ENCODE measurements at regions not wholly inside any gene's neighbourhood (a gene's known extent, or its start where the extent isn't known, plus 50 kb on each side); places are given as distances from the start of the nearest gene placed in this dataset.

DNA sequence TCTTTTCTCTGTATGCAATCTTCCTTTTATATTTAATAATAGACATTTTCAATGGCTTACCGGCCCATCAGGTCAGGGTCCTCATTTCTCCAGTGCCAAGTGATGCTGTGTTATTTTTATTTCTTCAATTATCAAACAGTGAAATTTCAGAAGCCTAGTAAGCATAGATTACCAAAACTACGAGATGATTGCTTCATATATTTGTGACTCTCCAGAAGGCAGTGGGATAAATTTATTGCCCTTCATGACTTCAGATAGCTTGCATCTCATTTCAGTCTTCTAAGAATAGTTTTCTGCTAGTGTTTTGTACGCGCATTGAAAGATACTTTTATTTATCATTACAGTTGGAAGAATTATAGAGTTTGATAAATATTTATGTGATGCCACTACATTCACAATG is 139.6 kb downstream of the FAT3 start:
- Mint-ChIP-seq H3K4me1 (ENCODE audit: low read depth) (no peaks in the 10 kb centered on the region), H3K9me3 (no peaks in the 10 kb centered on the region), H3K27me3 (ENCODE audit: low read depth) (no peaks in the 10 kb centered on the region), H3K27ac (no peak overlapping the region), H3K36me3 (ENCODE audit: low read depth) (no peaks in the 10 kb centered on the region), H3K4me3 (ENCODE audit: low read depth) (no peak overlapping the region)
- intact Hi-C loops (cut with micrococcal nuclease) = no loop called here
- DNase-seq (ENCODE audit: low spot score) = no peak

DNA sequence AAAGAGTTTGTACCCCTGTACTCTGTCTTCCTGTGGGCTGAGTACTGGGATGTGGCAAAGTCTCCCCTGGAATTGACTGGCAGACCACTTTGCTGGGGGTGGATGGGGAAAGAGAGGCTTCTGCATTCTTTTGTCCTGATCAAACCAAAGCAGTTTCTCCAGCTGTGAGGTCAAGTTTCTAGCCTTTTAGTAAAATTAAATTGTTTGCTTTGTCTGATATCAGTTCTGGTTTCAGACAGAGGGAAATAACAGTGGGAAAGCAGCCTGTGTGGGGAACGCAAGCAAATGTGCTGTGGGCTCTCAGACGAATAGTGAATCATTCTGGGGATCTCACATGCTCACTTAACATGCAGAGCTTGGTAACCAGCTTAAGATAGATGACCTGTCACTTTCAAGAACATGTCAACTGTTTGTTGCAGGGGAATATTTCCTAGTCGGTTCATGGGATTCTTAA is 151.6 kb downstream of the FAT3 start:
- Mint-ChIP-seq H3K27ac (no peak overlapping the region), H3K27me3 (ENCODE audit: low read depth) (no peaks in the 10 kb centered on the region), H3K4me1 (ENCODE audit: low read depth) (no peaks in the 10 kb centered on the region), H3K36me3 (ENCODE audit: low read depth) (no peaks in the 10 kb centered on the region), H3K4me3 (ENCODE audit: low read depth) (no peak overlapping the region), H3K9me3 (no peaks in the 10 kb centered on the region)
- intact Hi-C loops (cut with micrococcal nuclease) = no loop called here
- no peak for DNase-seq (ENCODE audit: low spot score)

DNA sequence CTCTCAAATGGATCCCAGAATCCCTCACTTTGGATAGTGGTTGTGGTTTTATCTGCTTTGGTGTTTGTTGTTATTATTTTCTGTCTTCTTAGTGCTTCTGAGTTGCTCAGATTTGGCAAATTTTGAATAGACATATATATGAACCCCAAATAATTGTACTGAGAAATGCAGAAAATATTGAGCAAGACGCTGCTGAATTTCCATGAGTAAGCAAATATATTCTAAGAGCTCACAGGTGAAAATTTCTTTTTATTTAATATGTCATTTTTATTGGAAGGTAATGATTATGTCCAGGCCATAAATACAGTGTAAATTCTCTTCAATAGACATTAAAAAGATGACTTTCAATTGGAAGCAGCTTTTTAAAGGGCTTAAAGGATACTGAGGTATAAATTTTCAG is 152.1 kb downstream of the FAT3 start:
- Mint-ChIP-seq H3K36me3 (ENCODE audit: low read depth) (no peaks in the 10 kb centered on the region), H3K4me1 (ENCODE audit: low read depth) (no peaks in the 10 kb centered on the region), H3K27me3 (ENCODE audit: low read depth) (no peaks in the 10 kb centered on the region), H3K4me3 (ENCODE audit: low read depth) (no peak overlapping the region), H3K9me3 (no peaks in the 10 kb centered on the region), H3K27ac (no peak overlapping the region)
- no peak for DNase-seq (ENCODE audit: low spot score)
- intact Hi-C loops (cut with micrococcal nuclease) = no loop called here

DNA sequence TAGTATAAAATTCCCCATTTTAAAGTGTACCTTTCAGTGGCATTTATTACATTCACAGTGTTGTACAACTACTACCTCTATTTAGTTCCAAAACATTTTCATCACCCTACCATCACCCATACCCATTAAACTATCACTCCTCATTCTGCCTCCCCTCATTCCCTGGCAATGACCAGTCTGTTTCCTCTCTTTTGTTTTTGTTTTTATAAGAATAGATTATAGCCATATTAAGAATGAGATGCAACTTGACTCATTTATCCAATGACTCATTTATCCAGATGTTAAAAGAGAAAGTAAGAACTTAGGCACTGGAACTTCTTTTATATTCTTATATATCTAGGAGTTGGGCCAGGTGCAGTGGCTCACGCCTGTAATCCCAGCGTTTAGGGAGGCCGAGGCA is 156.3 kb downstream of the FAT3 start:
- Mint-ChIP-seq H3K9me3 (no peaks in the 10 kb centered on the region), H3K4me1 (ENCODE audit: low read depth) (no peaks in the 10 kb centered on the region), H3K27me3 (ENCODE audit: low read depth) (no peaks in the 10 kb centered on the region), H3K27ac (no peak overlapping the region), H3K4me3 (ENCODE audit: low read depth) (no peak overlapping the region), H3K36me3 (ENCODE audit: low read depth) (no peaks in the 10 kb centered on the region)
- intact Hi-C loops (cut with micrococcal nuclease) = no loop called here
- DNase-seq (ENCODE audit: low spot score) = no peak

DNA sequence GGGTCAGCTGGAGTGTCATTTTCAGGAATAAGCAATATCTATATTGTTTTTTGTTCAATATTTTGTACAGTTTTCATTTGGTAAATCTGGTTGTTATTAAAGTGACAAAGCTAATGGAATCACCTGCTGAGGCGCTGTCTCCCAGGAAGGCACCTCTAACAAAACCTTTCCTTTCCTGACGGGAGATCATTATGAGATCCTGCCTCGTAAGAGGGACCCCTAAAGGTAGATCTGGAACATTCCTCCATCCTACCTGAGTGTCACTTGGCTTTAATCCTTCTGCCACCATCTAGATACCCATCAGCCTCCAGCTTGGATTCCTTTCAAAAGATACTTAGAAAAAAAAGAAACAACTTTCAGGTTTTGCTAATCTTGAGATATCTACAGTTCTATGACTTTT is 157.7 kb downstream of the FAT3 start:
- intact Hi-C loops (cut with micrococcal nuclease) = no loop called here
- Mint-ChIP-seq H3K27me3 (ENCODE audit: low read depth) (no peaks in the 10 kb centered on the region), H3K4me1 (ENCODE audit: low read depth) (no peaks in the 10 kb centered on the region), H3K4me3 (ENCODE audit: low read depth) (no peak overlapping the region), H3K36me3 (ENCODE audit: low read depth) (no peaks in the 10 kb centered on the region), H3K9me3 (no peaks in the 10 kb centered on the region), H3K27ac (no peak overlapping the region)
- DNase-seq (ENCODE audit: low spot score) = no peak

DNA sequence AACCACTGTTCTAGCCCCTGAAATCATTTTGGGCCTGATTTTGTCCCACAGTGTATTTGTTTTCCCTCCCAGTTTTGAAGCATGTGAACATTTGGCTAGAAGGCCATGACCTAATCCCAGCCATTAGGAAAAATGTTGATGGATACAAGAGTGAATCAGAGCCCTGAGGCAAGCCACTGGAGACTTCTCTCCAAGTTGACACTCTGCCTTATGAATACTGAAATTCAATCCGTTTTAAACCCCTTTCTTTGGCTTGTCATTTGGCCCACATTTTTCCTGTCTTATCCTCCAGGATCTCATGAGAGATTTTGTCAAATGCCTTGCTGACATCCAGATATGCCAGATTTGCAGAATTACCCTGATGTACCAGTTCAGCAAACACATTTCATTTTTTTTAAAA is 158.8 kb downstream of the FAT3 start:
- H3K4me3 Mint-ChIP-seq (ENCODE audit: low read depth) = no peak overlapping the region
- no peaks in the 10 kb centered on the region for H3K27me3 Mint-ChIP-seq (ENCODE audit: low read depth)
- intact Hi-C loops (cut with micrococcal nuclease) = no loop called here
- no peaks in the 10 kb centered on the region for H3K9me3 Mint-ChIP-seq
- no peaks in the 10 kb centered on the region for H3K36me3 Mint-ChIP-seq (ENCODE audit: low read depth)
- H3K4me1 Mint-ChIP-seq (ENCODE audit: low read depth) = no peaks in the 10 kb centered on the region
- DNase-seq (ENCODE audit: low spot score) = no peak
- no peak overlapping the region for H3K27ac Mint-ChIP-seq

DNA sequence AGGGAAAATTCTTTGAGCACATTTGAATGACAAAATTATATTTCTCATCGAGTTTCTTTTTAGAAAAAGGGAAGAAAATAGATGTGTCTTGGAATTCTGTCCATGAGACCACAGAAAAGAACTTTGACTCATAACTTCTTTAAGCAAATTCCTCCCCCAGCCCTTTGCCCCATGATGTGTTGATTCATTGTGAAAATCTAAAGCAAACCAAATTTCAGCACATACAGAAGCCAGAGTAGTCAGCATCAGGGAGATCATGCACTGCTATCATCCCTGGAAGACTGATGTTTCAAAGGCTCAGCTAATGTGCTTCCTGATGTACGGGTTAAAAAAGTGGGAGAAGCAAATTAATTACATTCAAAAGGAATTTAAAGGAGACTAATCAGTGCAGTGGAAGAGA is 159.7 kb downstream of the FAT3 start:
- no peak for DNase-seq (ENCODE audit: low spot score)
- intact Hi-C loops (cut with micrococcal nuclease) = no loop called here
- Mint-ChIP-seq H3K27me3 (ENCODE audit: low read depth) (no peaks in the 10 kb centered on the region), H3K4me3 (ENCODE audit: low read depth) (no peak overlapping the region), H3K4me1 (ENCODE audit: low read depth) (no peaks in the 10 kb centered on the region), H3K36me3 (ENCODE audit: low read depth) (no peaks in the 10 kb centered on the region), H3K9me3 (no peaks in the 10 kb centered on the region), H3K27ac (no peak overlapping the region)

DNA sequence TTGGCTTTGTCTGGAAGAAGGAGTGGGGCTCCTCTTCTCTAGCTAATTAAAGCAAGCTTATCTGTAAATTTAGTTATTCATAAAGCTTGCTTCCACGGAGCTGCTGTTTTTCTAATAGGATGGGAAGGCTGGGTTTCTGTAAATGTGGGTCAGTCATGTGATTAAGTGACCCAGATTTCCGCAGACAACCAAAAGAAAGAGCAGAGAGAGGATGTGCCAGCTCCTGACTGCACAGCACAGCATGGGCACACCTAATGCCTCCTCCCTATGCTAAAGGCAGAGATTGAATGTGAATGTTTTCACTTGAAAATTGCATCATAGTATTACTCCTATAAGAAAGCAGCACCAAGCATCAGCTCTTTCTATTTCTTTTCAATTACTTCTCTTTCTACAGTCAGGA is 160.2 kb downstream of the FAT3 start:
- no peaks in the 10 kb centered on the region for H3K9me3 Mint-ChIP-seq
- H3K27me3 Mint-ChIP-seq (ENCODE audit: low read depth) = no peaks in the 10 kb centered on the region
- H3K4me1 Mint-ChIP-seq (ENCODE audit: low read depth) = no peaks in the 10 kb centered on the region
- no peak overlapping the region for H3K27ac Mint-ChIP-seq
- DNase-seq (ENCODE audit: low spot score) = no peak
- intact Hi-C loops (cut with micrococcal nuclease) = no loop called here
- H3K36me3 Mint-ChIP-seq (ENCODE audit: low read depth) = no peaks in the 10 kb centered on the region
- no peak overlapping the region for H3K4me3 Mint-ChIP-seq (ENCODE audit: low read depth)

DNA sequence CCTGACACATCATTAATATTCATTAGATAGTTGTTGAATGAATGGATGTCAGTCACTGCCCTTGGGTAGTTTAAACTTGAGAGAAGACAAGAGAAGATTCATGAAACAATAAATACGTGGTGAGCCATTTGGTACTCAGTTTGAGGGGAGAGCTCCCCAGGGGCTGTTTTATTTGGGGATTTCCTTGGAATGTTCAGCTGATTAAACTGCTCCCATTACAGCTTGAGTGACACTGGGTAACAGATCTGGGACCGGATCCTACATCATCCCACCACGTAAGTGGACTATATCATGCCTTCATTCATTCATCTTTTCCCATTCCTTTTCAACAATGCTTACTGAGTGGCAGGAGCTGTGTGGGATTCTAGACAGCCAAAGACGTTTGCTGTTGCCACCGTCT is 162.0 kb downstream of the FAT3 start:
- H3K4me1 Mint-ChIP-seq (ENCODE audit: low read depth) = no peaks in the 10 kb centered on the region
- DNase-seq (ENCODE audit: low spot score) = no peak
- no peaks in the 10 kb centered on the region for H3K27me3 Mint-ChIP-seq (ENCODE audit: low read depth)
- no peaks in the 10 kb centered on the region for H3K9me3 Mint-ChIP-seq
- H3K36me3 Mint-ChIP-seq (ENCODE audit: low read depth) = no peaks in the 10 kb centered on the region
- intact Hi-C loops (cut with micrococcal nuclease) = no loop called here
- no peak overlapping the region for H3K27ac Mint-ChIP-seq
- H3K4me3 Mint-ChIP-seq (ENCODE audit: low read depth) = no peak overlapping the region

DNA sequence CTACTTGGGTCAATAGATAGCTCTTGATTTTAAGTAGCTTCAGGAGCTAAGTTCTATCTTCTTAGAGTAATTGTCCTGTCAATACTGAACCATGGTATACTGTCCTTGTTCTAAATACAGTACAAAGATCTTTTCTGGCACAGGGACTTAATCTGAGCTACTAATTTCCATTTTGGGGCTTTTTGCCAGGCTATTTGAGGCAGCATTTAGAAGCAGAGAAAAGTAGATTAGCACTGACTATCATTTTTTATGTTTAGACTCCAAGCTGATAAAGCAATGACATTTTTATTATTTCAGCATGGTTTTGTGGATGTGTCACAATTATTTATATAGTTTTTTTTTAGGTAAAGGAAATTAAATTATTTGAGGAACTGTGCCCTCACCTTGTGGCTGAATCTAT is 163.2 kb downstream of the FAT3 start:
- Mint-ChIP-seq H3K9me3 (no peaks in the 10 kb centered on the region), H3K4me3 (ENCODE audit: low read depth) (no peak overlapping the region), H3K36me3 (ENCODE audit: low read depth) (no peaks in the 10 kb centered on the region), H3K4me1 (ENCODE audit: low read depth) (no peaks in the 10 kb centered on the region), H3K27ac (no peak overlapping the region), H3K27me3 (ENCODE audit: low read depth) (no peaks in the 10 kb centered on the region)
- no peak for DNase-seq (ENCODE audit: low spot score)
- intact Hi-C loops (cut with micrococcal nuclease) = no loop called here

DNA sequence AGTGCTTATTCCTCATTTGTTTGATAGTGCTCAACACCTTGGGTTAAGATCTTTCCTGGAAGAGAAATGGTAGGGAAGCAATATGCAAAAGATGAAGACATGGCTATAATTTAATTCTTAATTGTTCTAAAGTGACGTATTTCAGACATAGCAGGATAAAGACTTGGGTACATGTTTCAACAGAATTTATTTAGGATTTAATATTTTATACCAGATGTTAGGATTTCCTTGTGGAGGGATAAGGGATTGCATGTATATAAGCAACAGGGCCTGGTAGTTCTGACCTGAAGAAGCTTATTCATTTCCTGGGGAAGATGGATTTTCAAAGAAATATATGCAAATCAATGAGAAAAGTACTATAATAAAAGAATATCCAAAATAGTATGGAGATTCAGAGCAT is 163.8 kb downstream of the FAT3 start:
- H3K4me1 Mint-ChIP-seq (ENCODE audit: low read depth) = no peaks in the 10 kb centered on the region

DNA sequence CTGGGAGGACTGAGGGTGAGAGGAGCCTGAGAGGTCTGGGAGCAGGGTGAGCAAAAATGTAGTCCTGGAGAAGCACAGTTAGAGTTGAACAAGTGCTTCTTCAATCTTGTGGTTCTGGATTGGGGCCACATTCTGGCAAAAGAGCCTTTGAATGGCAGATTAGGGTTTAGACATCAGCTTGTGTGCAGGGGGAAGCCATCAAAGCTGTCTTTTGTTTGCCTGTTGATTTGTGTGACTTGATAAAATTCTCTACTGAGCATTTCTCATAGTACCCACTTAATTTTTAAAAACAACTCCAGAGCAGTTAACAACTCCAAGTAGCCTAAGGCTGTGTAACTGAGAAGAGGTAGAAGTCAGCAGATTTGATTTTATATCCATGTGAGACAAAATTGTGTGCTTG is 166.2 kb downstream of the FAT3 start:
- Mint-ChIP-seq H3K4me1 (ENCODE audit: low read depth) (no peaks in the 10 kb centered on the region), H3K36me3 (ENCODE audit: low read depth) (no peaks in the 10 kb centered on the region), H3K9me3 (no peaks in the 10 kb centered on the region), H3K27me3 (ENCODE audit: low read depth) (no peaks in the 10 kb centered on the region), H3K27ac (no peak overlapping the region), H3K4me3 (ENCODE audit: low read depth) (no peak overlapping the region)
- no peak for DNase-seq (ENCODE audit: low spot score)
- intact Hi-C loops (cut with micrococcal nuclease) = no loop called here

More for the DNA sequence above, 163.8 kb downstream of the FAT3 start:
- Mint-ChIP-seq H3K27me3 (ENCODE audit: low read depth) (no peaks in the 10 kb centered on the region), H3K9me3 (no peaks in the 10 kb centered on the region), H3K36me3 (ENCODE audit: low read depth) (no peaks in the 10 kb centered on the region), H3K27ac (no peak overlapping the region), H3K4me3 (ENCODE audit: low read depth) (no peak overlapping the region)
- intact Hi-C loops (cut with micrococcal nuclease) = no loop called here
- DNase-seq (ENCODE audit: low spot score) = no peak

DNA sequence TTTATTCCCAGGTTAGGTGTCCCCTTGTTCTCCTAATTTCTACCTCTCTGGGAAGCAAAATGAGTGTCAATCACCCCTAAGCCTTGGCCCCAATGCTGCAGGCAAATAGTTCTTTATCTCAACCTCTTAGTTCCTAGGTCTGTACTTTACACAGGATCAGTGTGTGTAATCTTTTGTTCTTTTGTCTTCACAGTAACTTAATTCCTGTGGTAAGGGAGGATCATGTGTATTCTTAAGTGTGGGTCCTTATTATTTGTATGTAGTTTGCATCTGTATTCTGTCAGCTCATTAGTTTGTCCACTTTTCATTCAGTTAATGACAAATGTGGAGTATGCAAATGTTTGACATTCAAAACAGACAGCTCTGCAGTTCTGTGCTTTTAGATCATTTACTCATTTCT is 166.7 kb downstream of the FAT3 start:
- intact Hi-C loops (cut with micrococcal nuclease) = no loop called here
- no peak overlapping the region for H3K4me3 Mint-ChIP-seq (ENCODE audit: low read depth)
- no peaks in the 10 kb centered on the region for H3K27me3 Mint-ChIP-seq (ENCODE audit: low read depth)
- no peak overlapping the region for H3K27ac Mint-ChIP-seq
- no peaks in the 10 kb centered on the region for H3K9me3 Mint-ChIP-seq
- DNase-seq (ENCODE audit: low spot score) = no peak
- H3K36me3 Mint-ChIP-seq (ENCODE audit: low read depth) = no peaks in the 10 kb centered on the region
- no peaks in the 10 kb centered on the region for H3K4me1 Mint-ChIP-seq (ENCODE audit: low read depth)

DNA sequence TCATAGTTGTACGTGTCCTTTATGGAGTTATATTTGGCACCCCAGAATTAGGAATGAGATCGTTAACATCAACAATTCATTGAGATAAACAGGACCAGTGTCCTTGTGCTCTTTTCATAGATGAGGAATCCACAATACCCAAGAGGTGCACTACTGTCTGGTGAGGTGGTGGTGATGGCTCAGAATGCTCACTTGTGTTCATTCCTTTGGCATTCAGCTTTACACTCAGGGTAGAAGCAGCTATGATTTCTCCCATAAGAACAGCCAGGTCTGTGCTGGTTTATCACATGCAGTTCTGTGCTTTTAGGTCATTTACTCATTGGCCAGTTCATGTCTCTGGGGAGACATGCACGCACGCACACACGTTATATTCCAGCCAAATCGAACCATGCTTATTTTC is 167.2 kb downstream of the FAT3 start:
- Mint-ChIP-seq H3K9me3 (no peaks in the 10 kb centered on the region), H3K27me3 (ENCODE audit: low read depth) (no peaks in the 10 kb centered on the region), H3K4me1 (ENCODE audit: low read depth) (no peaks in the 10 kb centered on the region), H3K36me3 (ENCODE audit: low read depth) (no peaks in the 10 kb centered on the region), H3K4me3 (ENCODE audit: low read depth) (no peak overlapping the region), H3K27ac (no peak overlapping the region)
- intact Hi-C loops (cut with micrococcal nuclease) = no loop called here
- DNase-seq (ENCODE audit: low spot score) = no peak

Data from activated T-helper 2 cell treated with anti-CD3 and anti-CD28 coated beads, Interferon-gamma antibody, Interleukin-2, Interleukin-4, amounts not matched to agents 10 μg/mL and 5 μg/mL and 100 μg/mL, durations not matched to agents 14 hours and 24 hours and 36 hours (primary cell).